HS-5 (cell line): ENCODE measurements at regions not wholly inside any gene's neighbourhood (a gene's known extent, or its start where the extent isn't known, plus 50 kb on each side); places are given as distances from the start of the nearest gene placed in this dataset.

Experiments used
- DNase-seq: peaks from one replicate; pipeline ENCODE4 v3.0.0-alpha.2; 2012; ENCODE audit warnings: low read depth

DNA sequence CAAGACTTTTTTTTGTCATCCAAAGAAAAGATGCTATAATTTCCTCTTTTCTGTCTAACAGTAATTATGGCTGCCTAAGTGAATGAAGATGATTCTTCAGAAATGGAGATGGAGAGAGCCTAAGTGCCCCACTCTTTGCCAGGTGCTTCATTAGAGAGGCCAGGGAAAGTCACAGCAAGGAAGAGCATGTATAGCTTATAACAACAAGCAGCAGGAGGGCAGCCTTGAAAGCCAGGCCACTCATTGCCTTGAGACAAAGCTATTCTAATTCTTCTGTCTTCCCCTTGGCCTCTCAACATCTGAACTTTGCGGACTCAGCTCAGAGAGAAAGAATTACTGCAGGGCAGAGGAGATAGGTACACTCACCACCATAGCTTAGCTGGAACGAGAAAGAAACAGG is 112.0 kb upstream of the ZNF366 start:
- no peak for DNase-seq

DNA sequence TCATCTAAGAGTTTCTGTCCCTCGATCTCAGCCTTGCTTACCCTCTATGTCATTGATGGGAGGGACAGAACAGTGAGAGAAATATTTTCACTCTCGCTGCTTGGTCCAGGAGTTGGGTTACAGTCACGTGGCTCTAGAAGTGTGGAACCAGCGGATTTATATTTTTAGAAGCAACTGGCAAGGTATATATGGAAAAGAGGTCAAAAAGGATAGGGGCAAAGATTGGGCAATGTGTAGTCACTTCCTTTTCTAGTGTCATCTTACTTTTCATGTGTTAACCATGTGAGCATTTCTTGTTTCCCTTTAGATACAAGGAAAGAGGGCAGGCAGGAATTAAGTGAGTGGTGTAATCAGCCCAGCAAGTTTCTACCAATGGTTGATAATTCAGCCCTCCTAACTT is 111.5 kb upstream of the ZNF366 start:
- DNase-seq = no peak

DNA sequence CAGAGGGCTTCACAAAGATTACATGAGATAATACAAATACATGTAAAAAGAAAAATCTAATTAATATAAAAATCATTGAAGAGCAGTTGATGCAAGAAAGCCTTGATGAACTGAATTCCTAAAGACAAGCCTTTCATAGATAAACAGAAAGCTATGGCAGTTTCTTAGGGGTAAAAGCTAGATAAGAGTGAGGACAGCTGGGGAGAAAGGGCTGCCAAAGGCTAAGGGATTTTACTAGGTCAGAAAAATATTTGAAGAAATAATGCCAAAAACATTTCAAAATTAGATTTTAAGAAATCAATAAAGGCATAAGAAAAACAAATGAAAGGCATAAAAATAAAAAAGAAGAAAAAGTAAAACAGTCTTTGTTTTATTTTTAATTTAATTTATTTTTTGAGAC is 107.9 kb upstream of the ZNF366 start:
- no peak for DNase-seq

DNA sequence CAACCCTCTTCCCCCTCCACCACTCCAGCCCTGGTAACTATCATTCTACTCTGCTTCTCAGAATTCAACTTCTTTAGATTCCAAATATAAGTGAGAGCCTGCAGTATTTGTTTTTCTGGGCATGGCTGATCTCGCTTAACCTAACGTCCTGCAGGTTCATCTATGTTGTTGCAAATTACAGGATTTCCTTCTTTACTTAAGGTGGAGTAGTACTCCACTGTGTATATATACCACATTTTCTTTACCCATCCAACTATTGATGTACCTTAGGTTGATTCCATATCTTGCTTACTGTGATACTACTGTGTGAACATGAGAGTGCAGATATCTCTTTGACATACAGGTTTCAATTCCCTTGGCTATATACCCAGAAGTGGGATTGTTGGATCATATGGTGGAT is 106.3 kb upstream of the ZNF366 start:
- no peak for DNase-seq

DNA sequence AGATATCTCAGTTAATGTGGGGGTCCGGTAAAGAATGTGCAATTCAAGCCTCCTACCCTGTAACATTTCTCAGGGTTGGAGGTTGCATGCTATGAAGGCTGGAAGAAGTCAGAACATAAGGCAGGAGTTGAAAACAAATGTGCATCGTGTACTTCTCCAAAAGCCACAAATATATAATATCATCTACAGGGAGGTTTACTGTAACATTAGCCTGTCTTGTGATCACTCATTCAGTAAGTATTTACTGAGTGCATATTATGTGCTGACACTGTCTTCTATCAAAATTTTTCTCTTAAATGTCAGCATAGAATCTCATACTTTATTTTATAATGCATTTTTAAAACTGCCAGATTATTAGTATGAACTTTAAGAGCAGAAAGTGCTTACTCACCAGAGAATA is 105.6 kb upstream of the ZNF366 start:
- DNase-seq = no peak

DNA sequence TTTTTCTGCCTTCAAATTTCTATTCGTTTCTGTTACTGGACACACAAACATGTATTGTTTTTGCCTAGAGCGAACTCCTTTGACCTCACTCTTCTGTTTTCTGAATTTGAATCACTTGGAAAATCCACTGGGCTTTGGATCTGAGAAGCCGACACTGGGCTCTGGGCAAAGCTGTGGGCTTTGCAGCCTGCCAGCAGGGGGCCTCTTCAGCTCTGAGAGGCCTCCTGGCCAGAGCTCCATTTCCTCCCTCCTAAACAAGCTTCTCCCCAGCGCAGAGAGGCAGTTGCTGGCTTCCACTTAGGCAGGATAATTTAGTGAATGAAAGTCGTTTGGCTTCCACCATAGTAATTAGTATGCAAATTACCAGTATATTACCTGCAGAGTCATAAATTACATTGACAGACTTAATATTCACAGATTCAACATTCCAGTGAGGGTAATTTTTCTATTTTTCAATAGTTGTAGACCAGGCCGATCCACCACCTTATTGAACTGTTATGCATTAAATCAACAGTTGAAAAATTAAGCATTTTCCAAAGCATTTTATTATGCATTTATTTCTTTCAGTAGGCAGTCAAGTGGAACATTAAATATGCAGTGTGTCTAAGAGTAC is 104.0 kb upstream of the ZNF366 start:
- DNase-seq = no peak

DNA sequence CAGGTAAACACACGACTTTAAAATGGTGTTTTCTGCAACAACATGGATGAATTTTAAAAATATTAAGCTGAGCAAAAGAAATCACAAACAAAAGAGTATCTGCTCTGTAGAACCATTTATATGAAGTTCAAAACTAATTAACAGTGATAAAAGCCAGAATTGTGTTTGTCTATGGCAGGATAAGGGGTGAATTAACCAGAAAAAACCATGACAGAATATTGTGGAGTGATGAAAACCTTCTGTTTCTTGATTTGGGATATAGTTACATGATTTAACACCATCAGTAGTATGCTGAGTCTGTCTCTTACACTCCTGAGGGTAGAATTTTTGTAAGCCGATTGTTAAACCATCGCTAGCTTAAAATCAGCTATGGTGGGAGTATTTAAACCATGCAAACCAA is 101.7 kb upstream of the ZNF366 start:
- no peak for DNase-seq

DNA sequence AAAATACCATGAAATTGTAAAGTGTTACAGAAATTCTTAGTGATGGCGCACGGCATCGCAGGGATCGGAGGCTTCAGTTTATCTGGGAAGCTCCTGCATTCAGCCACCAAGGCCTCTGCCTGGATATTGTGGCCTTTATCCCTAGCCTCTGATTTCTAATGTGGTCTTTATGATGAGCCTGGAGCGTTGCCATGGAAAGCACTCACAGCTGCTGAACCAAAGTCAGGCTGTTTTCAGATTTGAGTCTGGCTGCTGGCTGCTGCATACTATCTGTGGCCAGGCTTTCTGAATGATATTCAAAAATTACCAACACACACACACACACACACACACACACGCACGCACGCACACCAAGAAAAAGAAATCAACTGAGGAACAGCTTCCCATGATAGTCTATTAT is 101.1 kb upstream of the ZNF366 start:
- DNase-seq = no peak

DNA sequence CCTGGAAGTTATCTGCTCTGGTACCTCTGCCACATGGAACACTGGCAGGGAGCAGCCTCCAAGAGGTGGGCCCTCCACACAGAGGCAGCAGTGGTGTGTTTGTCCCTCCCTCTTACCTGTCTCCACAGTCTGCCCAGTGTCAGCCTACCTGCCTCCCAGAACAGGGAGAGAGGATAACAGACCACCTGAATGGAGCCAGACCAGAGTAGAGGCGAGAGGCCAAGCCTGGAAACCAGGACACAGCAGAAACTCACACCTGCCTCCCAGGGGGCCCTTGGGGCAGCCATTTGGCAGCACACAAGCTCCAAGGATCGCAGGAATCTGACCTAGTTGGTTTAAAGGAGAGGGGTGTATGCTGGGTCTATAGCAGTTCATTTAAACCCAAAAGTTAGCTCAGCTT is 100.2 kb upstream of the ZNF366 start:
- no peak for DNase-seq

DNA sequence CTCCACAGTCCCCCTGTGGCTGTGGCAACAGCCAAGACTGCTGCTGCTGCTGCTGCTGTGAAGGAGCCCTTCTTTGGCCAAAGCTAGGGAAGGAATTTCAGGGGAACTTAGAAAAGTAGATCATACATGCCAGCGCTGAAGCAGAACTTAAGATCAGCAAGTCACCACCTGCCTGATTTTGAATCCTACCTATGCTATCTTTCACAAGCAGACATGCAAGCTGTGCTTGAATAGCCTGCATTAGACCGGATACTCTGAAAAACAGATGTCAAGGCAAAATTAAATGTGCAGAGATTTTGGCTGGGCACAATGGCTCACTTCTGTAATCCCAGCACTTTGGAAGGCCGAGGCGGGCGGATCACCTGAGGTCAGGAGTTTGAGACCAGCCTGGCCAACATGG is 99.3 kb upstream of the ZNF366 start:
- no peak for DNase-seq

DNA sequence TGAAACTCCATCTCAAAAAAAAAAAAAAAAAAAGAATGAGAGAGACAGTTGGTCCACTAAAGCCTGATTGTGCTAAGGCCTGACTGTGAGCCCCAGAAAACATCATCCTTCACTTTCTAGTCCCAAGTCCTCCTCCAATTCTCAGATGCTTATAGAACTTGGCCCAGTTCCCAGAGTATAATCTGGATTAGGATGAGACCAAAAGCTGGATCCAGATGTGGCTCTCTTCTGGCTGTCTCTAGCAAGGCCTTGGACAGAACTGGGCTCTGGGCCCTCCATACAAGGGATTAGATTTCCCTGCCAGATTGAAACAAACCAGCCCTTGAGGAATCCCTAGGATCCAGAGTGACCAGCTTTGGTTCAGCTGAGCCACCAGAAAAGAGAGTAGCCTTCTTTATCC is 98.4 kb upstream of the ZNF366 start:
- no peak for DNase-seq

DNA sequence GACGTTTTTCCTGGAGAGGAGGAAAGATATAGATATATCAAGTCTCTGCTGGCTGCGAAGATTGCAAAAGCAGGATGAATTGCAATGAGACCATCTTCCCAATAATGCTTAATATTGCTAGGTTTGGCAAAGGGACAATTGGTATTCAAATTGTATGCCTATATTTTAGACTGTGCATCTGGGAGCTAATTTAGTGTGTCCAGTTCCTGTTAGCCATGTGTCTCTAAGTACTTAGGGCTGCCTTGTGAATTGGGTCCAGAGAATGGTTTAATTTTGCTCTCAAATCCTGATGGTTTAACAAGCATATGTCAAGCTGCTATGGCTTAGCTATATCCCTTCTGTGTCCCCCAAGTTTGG is 97.6 kb upstream of the ZNF366 start:
- DNase-seq = no peak

DNA sequence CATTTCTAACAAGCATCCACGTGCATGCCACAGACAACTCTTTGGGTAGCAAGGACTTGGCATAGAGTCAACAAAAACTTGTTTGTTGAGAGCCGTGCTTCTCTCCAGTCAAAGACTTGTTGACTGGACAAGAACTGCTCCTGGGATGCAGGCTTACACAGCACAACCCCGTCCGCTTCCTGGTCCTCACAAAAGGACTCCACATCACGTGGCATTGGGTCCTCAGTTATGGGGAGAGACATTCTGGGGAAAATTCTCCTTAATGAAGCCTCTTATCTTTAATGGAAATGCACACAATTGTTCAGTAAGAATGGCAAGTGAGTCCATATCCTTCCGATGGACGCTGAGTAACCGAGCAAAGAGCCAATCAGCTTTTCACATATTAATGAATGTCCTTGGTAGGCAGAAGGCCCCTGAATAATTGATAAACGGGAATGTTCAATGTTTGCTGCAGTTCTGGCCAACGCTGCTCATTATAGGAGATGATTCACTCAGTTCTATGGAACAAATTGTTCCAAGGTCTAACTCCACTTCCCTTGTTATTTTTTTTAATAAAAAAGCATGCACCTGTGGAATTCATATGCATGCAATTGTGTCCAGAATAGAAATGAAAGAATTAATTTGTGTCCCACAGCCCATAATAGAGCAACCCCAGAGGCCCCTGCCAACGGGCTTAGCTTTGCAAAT is 97.0 kb upstream of the ZNF366 start:
- no peak for DNase-seq

DNA sequence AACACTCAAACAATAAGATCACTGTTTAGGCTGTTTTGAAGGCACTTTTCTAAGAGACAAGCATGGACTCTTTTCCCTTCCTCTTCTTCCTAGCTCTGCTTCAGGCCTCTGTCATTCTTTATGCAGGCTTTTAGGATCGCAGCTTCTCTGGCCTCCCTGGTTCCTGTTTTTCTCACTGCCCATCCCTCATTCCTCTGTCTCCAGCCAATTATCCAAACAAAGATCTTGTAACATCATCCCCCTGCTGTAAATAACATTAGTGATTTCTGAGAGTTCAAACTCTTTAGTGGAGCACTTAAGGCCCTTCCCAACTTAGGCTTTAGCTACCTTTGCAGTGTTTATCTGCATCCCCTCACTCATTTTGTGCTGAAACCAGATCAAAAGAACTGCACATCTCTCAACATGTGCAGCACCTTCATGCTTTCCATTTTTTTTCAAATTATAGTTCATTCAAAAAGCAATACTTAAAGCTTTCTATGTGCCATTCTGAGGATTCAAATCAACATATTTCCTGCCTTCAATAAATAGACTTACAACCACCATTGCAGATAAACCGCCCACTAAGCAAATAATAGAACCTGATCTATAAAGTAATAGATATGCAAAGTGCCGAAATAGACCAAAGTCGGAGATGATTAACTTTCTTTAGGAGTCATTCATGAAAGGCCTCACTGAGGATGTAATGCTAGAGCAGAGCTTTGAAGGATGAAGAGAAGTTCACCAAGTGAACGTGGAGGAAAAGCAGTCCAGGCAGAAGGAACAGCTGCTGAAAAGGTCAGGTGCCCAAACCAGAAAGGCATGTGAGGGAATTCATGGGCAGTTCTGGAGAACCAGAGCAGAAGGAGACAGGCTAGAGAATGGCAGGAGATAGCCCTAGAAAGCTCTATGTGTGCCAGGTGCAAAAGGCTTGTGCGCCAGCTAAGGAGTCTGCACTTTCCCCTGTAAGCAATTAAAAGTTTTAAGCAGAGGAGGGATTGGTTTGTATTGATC is 95.8 kb upstream of the ZNF366 start:
- no peak for DNase-seq

DNA sequence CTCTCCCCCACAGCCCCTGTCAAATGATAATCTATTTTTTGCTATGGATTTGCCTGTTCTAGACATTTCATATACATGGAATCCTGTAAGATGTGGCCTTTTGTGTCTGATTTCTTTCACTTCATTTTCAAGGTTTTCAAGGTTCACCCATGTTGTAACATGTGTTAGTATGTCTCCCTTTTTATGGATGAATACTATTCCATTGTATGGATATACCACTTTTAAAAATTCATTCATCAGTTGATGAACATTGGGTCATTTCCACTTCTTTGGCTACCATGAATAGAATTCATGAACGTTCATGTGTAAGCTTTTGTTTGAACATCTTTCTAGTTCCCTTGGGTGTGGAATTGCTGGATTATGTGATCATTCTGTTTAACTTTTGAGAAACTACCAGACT is 94.7 kb upstream of the ZNF366 start:
- DNase-seq = no peak

DNA sequence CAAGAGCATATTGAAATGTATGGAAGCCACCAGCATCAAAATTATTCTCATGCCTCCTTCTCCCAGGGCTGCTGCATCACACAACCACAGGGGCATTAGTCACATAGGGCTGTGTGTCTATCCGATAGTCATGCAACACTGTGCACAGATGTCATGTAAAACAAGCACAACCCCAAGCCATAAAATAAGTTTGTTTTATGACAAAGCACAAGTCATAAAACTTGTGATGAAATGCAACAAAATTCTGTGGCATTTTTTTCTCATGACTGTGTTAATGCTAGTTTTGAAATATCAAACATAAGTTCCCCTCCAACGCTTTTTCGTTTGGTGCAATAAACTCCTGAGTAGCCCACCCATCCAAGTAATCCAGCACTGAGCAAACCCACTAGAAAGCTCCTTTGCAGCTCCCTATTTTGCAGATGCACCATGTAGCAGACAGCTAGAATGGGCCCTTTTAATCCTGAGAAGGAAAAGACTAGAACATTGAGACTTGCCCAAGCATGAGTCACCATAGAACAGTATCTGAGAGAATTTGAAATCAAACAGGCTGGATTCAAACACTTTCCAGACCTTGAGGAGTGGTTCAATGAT is 93.3 kb upstream of the ZNF366 start:
- peak; percentile 97 for DNase-seq

DNA sequence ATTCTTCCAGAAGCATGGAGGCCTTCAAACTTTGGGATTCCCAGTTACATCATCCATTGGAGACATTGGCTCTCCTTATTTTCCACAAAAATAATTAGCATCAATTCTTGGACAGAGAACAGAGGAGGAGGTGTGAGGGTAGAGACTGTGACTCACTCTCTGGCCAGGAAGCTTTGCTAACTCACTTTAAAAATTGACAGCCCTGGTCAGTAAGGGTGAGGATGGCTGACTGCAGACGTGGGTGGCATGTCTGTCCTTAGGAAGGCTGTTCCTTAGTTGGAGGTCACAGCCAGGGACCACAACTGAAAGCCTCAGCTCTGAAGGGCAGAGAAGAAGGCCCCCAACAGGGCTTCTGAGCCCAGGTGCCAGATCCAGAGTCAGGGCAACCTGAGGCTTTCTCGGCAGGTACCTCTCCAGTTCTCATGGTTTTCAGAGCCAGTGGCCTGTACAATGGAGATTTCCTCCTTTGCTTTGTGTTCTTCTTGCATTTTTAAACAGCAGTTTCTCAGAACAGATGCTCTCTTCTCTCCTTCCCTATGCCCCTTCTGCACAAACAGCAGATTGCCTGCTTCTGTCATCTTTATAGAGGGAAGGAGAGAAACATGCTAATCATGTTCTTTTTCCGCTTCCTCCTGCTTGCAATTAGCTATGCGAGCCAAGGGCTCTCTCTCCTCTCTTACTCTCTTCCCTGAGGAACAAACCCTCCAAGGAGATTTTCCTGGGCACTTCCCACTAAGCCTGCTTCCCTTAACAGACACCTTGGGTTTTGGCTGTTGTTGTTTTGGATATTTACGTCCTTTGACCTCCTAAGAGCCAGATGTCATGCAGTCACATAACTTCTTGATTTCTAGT is 92.5 kb upstream of the ZNF366 start:
- peak; percentile 25 for DNase-seq

DNA sequence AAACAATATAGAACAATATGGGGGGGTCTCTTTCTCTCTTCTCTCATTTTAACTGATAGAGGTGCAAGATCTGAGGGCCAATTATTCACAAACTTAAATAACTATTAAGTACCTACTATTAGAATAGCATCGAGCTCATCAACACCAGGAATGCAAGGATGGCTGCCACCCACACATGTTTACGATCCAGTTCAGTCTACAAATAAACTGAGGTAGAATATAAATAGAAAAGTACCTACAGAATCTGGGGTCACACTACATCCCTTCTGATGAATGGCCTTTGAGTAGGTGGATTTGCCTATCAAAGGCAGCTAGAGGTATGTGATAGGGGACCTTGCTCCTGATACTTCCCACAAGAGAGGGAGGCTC is 91.8 kb upstream of the ZNF366 start:
- DNase-seq = no peak

DNA sequence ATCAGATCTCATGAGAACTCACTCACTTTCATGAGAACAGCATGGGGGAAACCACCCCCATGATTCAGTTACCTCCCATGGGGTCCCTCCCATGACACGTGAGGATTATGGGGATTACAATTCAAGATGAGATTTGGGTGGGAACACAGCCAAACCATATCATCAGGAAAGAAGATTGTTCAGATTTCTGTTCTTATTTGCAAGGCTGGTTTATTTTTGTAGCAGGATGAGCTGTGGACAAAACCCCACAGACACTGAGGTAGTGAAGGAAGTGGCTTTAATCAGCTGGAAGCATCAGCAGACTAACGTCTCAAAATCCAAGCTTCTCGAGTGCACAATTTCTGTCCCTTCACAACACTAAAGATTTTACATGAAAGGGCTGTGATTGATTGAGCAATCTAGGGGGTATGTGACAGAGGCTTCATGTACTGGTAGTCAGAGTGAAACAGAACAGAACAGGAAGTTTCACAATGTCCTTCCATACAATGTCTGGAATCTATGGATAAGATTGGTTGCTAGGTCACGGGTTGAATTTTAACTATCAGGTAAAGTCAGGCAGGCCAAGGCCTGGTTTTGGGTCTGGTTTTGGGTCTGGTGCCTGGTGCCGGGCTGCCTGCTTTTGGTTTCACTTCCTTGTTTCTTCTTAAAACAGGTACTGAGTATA is 91.3 kb upstream of the ZNF366 start:
- DNase-seq = peak; percentile 64

DNA sequence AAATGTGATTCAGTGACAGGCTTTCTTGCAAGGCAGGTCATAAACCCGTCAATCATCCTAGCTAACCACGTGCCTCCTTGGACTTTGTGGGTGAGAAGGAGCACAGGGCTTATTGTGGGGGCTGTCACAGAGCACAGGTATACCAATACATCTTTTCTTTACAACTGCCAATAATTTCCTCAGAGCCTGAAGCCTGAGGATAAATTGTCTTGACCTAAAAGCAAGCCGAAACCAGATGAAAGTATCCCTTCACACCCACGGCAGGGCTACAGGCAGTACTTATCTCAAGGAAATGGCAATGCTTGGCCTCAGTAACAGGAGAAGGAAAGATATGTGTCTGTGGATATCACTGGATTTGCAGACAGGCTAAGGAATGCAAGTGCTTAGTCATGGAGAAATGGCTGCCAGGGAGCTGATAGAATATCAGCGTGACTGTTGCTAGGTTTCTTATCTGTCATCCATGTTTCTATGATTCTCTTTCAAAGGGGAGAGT is 90.3 kb upstream of the ZNF366 start:
- peak; percentile 59 for DNase-seq

DNA sequence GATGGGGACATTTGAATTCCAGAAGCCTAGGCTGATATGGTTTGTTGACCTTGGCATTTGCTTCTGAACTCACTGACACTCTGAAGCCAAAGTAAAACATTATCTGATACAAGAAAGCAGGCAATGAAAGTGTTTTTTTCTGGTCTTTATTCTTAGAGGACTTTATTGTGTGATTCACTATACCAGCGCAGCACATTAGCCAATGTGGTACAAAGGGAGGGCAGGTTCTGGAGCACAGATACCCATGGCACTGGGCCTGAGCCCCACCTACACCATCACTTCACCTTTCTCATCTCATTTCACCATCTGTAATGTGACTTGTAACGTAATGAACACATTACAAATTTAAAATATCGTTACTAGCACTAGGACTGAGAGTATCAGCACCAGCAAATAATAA is 89.7 kb upstream of the ZNF366 start:
- no peak for DNase-seq
